Chondrocyte (in vitro differentiated cells): ENCODE measurements at regions not wholly inside any gene's neighbourhood (a gene's known extent, or its start where the extent isn't known, plus 50 kb on each side); places are given as distances from the start of the nearest gene placed in this dataset.

Experiments
- DNase-seq: peaks from one replicate; pipeline ENCODE4 v3.0.0; 2021; ENCODE audit warnings: mixed read lengths, low spot score
- H3K27ac Mint-ChIP-seq: one replicate; pipeline ENCODE4 v1.8.0; 2021; ENCODE audit warnings: mild to moderate bottlenecking, moderate library complexity, mixed read lengths; ENCODE audit not compliant: unreplicated experiment
- H3K27me3 Mint-ChIP-seq: 2 replicates; pipeline ENCODE4 v1.8.0; 2021; ENCODE audit warnings: low read depth, mixed read lengths
- H3K36me3 Mint-ChIP-seq: 2 replicates; pipeline ENCODE4 v1.8.0; 2021; ENCODE audit warnings: low read depth, mixed read lengths
- H3K4me1 Mint-ChIP-seq: 2 replicates; pipeline ENCODE4 v1.8.0; 2021; ENCODE audit warnings: low read depth, mild to moderate bottlenecking, mixed read lengths
- H3K4me3 Mint-ChIP-seq: one replicate; pipeline ENCODE4 v1.8.0; 2021; ENCODE audit warnings: mild to moderate bottlenecking, moderate library complexity, mixed read lengths; ENCODE audit not compliant: unreplicated experiment
- H3K9me3 Mint-ChIP-seq: 2 replicates; pipeline ENCODE4 v1.8.0; 2021; ENCODE audit warnings: low read depth, mixed read lengths
- CTCF ChIP-seq: fragments of 200-600 bp; sonication (generic); IDR thresholded peaks from 2 replicates; pipeline ENCODE4 v1.5.0; 2021; ENCODE audit warnings: antibody characterized with exemption, mild to moderate bottlenecking, moderate library complexity

- Mint-ChIP-seq H3K27ac (no peak overlapping the region), H3K9me3 (no peaks in the 10 kb centered on the region), H3K4me3 (no peak overlapping the region), H3K36me3 (no peaks in the 10 kb centered on the region), H3K4me1 (no peaks in the 10 kb centered on the region), H3K27me3 (no peaks in the 10 kb centered on the region)
- DNase-seq: no peak
- TF ChIP-seq CTCF: no peak
These were observed 531.5 kb downstream of the RNF144A start for GRCh38 chr2:7448578-7449264.

GRCh38 chr2:7449298-7449697 lies 532.1 kb downstream of the RNF144A start:
- no peaks in the 10 kb centered on the region for H3K27me3 Mint-ChIP-seq
- H3K9me3 Mint-ChIP-seq: no peaks in the 10 kb centered on the region
- no peak overlapping the region for H3K4me3 Mint-ChIP-seq
- no peaks in the 10 kb centered on the region for H3K36me3 Mint-ChIP-seq
- no peak overlapping the region for H3K27ac Mint-ChIP-seq
- no peak for DNase-seq
- TF ChIP-seq CTCF: no peak
- H3K4me1 Mint-ChIP-seq: no peaks in the 10 kb centered on the region

GRCh38 chr2:7450188-7450832 lies 533.1 kb downstream of the RNF144A start:
- no peaks in the 10 kb centered on the region for H3K36me3 Mint-ChIP-seq
- no peaks in the 10 kb centered on the region for H3K4me1 Mint-ChIP-seq
- no peak for DNase-seq
- H3K9me3 Mint-ChIP-seq: no peaks in the 10 kb centered on the region
- H3K4me3 Mint-ChIP-seq: no peak overlapping the region
- H3K27ac Mint-ChIP-seq: no peak overlapping the region
- TF ChIP-seq CTCF: no peak
- no peaks in the 10 kb centered on the region for H3K27me3 Mint-ChIP-seq

- no peaks in the 10 kb centered on the region for H3K36me3 Mint-ChIP-seq
- TF ChIP-seq CTCF: no peak
- no peak overlapping the region for H3K4me3 Mint-ChIP-seq
- no peaks in the 10 kb centered on the region for H3K4me1 Mint-ChIP-seq
- no peak overlapping the region for H3K27ac Mint-ChIP-seq
- H3K9me3 Mint-ChIP-seq: no peaks in the 10 kb centered on the region
- no peaks in the 10 kb centered on the region for H3K27me3 Mint-ChIP-seq
- no peak for DNase-seq
These were observed 533.6 kb downstream of the RNF144A start for GRCh38 chr2:7450833-7451190.

- H3K4me1 Mint-ChIP-seq: no peaks in the 10 kb centered on the region
- H3K27me3 Mint-ChIP-seq: no peaks in the 10 kb centered on the region
- H3K9me3 Mint-ChIP-seq: no peaks in the 10 kb centered on the region
- no peak for DNase-seq
- H3K4me3 Mint-ChIP-seq: no peak overlapping the region
- H3K27ac Mint-ChIP-seq: no peak overlapping the region
- TF ChIP-seq CTCF: no peak
- no peaks in the 10 kb centered on the region for H3K36me3 Mint-ChIP-seq
These were observed 535.1 kb downstream of the RNF144A start for GRCh38 chr2:7452110-7452876.
